BLaER1 treated with 17β-estradiol and CSF1 and Interleukin-3, amounts not matched to agents 10 nM and 100 nM (cell line): ENCODE measurements at regions not wholly inside any gene's neighbourhood (a gene's known extent, or its start where the extent isn't known, plus 50 kb on each side); places are given as distances from the start of the nearest gene placed in this dataset.
"Not testable (repeated sequence)": the region's sequence is repeated elsewhere in the genome, so short reads cannot be mapped to it uniquely, and the experiment has no call there.

Source experiments
- H3K27ac ChIP-seq, 11 experiments: shearing (Covaris generic); formaldehyde crosslinking; 2 replicates each; pipeline ENCODE4 v1.8.1; 2022
- H3K27me3 ChIP-seq, 11 experiments: shearing (Covaris generic); formaldehyde crosslinking; 2 replicates each; pipeline ENCODE4 v1.8.1; 2022
- H3K36me3 ChIP-seq, 11 experiments: shearing (Covaris generic); formaldehyde crosslinking; 2 replicates each; pipeline ENCODE4 v1.8.1; 2022
- H3K4me1 ChIP-seq, 10 experiments: shearing (Covaris generic); formaldehyde crosslinking; 2 replicates each; pipeline ENCODE4 v1.8.1; 2022
- H3K4me2 ChIP-seq, 11 experiments: shearing (Covaris generic); formaldehyde crosslinking; 2 replicates each; pipeline ENCODE4 v1.8.1; 2022
- H3K4me3 ChIP-seq, 10 experiments: shearing (Covaris generic); formaldehyde crosslinking; 2 replicates each; pipeline ENCODE4 v1.8.1; 2022
- H3K9ac ChIP-seq, 11 experiments: shearing (Covaris generic); formaldehyde crosslinking; 2 replicates each; pipeline ENCODE4 v1.8.1; 2022
- H3K9me3 ChIP-seq, 11 experiments: shearing (Covaris generic); formaldehyde crosslinking; replicated peaks in 1 of 11; 2 replicates each; pipeline ENCODE4 v1.8.1; 2022
- H4K20me1 ChIP-seq, 11 experiments: shearing (Covaris generic); formaldehyde crosslinking; 2 replicates each; pipeline ENCODE4 v1.8.1; 2022
- Cebpa-rat ChIP-seq, 11 experiments: shearing (Covaris generic); IDR thresholded peaks; 2 replicates each; pipeline ENCODE4 v1.8.1; 2022

DNA sequence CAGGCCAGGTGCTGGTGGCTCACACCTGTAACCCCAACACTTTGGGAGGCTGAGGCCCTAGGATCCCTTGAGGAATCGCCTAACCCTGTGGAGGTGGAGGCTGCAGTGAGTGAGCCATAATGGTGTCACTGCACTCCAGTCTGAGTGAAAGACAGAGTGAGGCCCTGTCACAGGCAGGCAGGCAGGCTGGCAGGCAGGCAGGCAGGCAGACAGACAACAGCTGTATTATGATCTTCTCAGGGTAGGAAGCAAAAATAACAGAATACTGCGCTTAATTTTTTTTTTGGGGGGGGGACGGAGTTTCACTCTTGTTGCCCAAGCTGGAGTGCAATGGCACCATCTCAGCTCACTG is 3901.6 kb upstream of the OR11H1 start:
- Histone ChIP-seq H3K4me3 (no peak overlapping the region), H3K27ac (no peak overlapping the region), H4K20me1 (no peaks in the 10 kb centered on the region), H3K4me1 (no peaks in the 10 kb centered on the region), H3K36me3 (no peaks in the 10 kb centered on the region; a peak in 3 of 22 replicates), H3K4me2 (no peak overlapping the region), H3K9ac (no peak overlapping the region), H3K27me3 (no peaks in the 10 kb centered on the region), H3K9me3 (peaks cover 49 to 59% (median 55%) of the 10 kb centered on the region in 11 experiments)
- no peak for TF ChIP-seq Cebpa-rat (IDR thresholded peaks at IDR 0.05)

GRCh38 chr22:11627036-11627435 is 3901.0 kb upstream of the OR11H1 start:
- Histone ChIP-seq H3K4me3 (peak overlapping the region in 2 of 10 experiments; percentile 3 to 47; a peak in 2 of 20 replicates), H3K9me3 (peaks cover 49 to 55% (median 55%) of the 10 kb centered on the region in 11 experiments)
- not testable (repeated sequence) for H3K36me3 ChIP-seq, H3K27ac ChIP-seq, H3K27me3 ChIP-seq, H3K9ac ChIP-seq, H4K20me1 ChIP-seq, H3K4me1 ChIP-seq, H3K4me2 ChIP-seq

DNA sequence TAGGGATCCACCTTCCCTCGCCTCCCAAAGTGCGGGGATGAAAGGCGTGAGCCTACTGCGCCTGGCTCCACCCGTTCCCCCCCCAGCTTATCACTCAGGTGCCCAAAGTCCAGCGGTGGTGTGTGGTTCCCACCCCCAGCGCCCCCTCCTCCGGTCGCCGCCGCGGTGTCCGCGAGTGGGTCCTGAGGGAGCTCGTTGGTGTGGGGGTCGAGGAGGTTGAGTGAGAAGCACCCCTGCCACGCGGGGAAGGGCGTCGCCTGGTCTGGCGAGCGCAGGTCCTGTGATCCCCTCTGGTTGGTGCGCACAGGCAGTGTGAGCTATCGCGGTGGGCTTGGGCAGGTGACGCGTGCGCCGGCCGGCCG is 3900.6 kb upstream of the OR11H1 start:
- no peak overlapping the region for H3K9ac ChIP-seq
- H3K27ac ChIP-seq, result no peak overlapping the region

DNA sequence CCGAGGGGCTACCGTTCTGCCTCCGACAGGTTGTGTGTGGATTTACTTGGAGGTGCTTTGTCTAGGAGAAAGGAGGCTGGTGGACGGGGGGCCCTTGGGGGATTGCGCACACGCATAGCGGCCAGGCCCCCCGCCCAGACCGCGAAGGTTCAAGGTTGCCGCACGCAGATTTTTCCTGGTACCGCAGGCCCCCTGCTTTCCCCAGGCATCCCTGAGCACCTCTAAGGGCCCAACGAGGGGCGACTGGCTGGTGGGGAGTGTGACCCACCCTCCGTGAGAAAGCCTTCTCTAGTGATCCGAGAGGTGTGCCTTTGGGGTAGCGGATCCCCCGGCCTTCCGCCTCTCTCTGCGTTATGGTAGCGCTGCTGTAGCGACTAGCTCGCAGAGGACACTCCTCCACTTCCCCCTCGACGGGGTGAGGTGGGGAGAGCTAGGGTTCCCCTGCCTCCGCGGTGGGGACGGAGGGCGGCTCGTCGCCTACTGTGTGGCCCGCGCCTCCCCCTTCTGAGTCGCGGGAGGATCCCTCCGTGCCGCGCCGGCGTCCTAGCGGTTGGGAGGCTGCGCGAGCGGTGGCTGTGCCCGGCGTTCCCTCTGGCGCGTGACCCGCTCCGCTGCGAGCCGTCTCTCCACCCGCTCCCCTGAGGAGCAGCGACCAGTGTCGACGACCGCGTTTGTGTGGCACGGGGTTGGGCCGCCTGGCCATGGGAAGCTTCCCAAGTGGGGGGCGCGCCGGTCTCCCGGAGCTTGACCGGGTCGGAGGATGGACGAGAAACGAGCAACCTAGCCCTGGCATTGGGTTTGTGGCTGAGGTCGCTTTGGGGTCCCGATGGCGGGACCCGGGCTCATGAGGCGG is 3900.0 kb upstream of the OR11H1 start:
- Histone ChIP-seq H3K27ac (no peak overlapping the region), H3K4me2 (no peak overlapping the region), H3K36me3 (no peaks in the 10 kb centered on the region; a peak in 3 of 22 replicates), H4K20me1 (no peaks in the 10 kb centered on the region), H3K9ac (no peak overlapping the region), H3K9me3 (peaks cover 49 to 55% (median 55%) of the 10 kb centered on the region in 11 experiments), H3K4me1 (no peaks in the 10 kb centered on the region), H3K4me3 (peak overlapping the region in 8 of 10 experiments; percentile 5 to 47 (median 40); a peak in 12 of 20 replicates), H3K27me3 (no peaks in the 10 kb centered on the region)
- TF ChIP-seq Cebpa-rat (IDR thresholded peaks at IDR 0.05), result no peak

More for the DNA sequence above, 3900.6 kb upstream of the OR11H1 start:
- Histone ChIP-seq H3K4me3 (peak overlapping the region in 7 of 10 experiments; percentile 3 to 47 (median 38); a peak in 6 of 20 replicates), H3K4me2 (no peak overlapping the region), H3K4me1 (no peaks in the 10 kb centered on the region), H4K20me1 (no peaks in the 10 kb centered on the region), H3K27me3 (no peaks in the 10 kb centered on the region), H3K9me3 (peaks cover 49 to 55% (median 55%) of the 10 kb centered on the region in 11 experiments), H3K36me3 (no peaks in the 10 kb centered on the region; a peak in 3 of 22 replicates)
- TF ChIP-seq Cebpa-rat (IDR thresholded peaks at IDR 0.05), result no peak

DNA sequence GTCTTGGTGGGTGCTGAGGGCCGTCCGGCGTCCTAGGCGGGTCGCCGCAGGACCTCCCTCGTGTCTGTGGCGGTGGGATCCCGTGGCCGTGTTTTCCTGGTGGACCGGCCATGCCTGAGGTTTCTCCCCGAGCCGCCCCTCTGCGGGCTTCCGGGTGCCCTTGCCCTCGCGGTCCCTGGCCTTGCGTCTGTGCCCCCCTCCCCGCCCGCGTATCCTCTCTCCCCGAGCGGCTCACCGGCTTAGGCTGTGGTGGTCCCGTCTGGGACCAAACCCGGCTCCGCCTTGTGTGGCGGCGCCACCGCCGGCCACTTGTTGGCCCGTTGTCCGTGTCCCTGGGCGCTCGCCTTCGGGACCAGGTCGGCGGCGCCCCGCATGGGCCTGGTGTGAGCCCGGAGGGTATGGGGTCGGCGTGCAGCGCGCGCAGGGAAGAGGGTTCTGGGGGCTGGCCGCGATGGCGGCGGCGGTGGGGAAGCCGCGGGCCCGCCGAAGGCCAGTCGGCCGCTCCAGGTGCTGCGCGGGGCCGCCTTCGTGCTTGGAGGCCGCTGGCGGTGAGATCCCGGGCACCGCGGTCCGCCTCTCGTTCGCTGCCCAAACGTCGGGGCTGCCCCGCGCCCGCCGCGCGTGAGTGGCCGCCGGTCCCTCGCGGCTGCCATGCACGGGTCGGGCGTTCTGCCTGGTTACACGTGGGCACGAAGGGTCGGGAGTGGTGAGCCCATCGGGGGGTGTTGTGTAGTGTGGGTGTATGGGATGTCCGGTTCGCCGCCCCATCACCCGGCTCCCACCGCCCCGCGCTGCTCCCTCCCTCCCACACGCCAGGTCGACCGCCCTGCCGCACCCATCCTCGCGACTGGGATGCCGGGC is 3899.1 kb upstream of the OR11H1 start:
- no peaks in the 10 kb centered on the region; a peak in 3 of 22 replicates for H3K36me3 ChIP-seq
- H3K4me3 ChIP-seq, result peak overlapping the region in 8 of 10 experiments; percentile 14 to 47 (median 40); a peak in 10 of 20 replicates
- no peaks in the 10 kb centered on the region for H3K27me3 ChIP-seq
- TF ChIP-seq Cebpa-rat (IDR thresholded peaks at IDR 0.05), result no peak
- H3K9me3 ChIP-seq, result peaks cover 49 to 55% (median 55%) of the 10 kb centered on the region in 11 experiments
- no peak overlapping the region for H3K9ac ChIP-seq
- no peaks in the 10 kb centered on the region for H3K4me1 ChIP-seq
- no peaks in the 10 kb centered on the region for H4K20me1 ChIP-seq
- H3K4me2 ChIP-seq, result no peak overlapping the region
- no peak overlapping the region for H3K27ac ChIP-seq

- Histone ChIP-seq H3K4me2 (no peak overlapping the region), H3K27me3 (no peaks in the 10 kb centered on the region), H3K4me1 (no peaks in the 10 kb centered on the region), H3K36me3 (no peaks in the 10 kb centered on the region; a peak in 3 of 22 replicates), H4K20me1 (no peaks in the 10 kb centered on the region), H3K9ac (no peak overlapping the region), H3K27ac (no peak overlapping the region), H3K9me3 (peaks cover 49 to 55% (median 55%) of the 10 kb centered on the region in 11 experiments), H3K4me3 (peak overlapping the region in 6 of 10 experiments; percentile 19 to 47 (median 34); a peak in 7 of 20 replicates)
- no peak for TF ChIP-seq Cebpa-rat (IDR thresholded peaks at IDR 0.05)
Measured at GRCh38 chr22:11629661-11630385, 3898.2 kb upstream of the OR11H1 start.

GRCh38 chr22:11630386-11631084 is 3897.5 kb upstream of the OR11H1 start:
- H3K4me2 ChIP-seq, H3K4me1 ChIP-seq, H3K9ac ChIP-seq, H3K27me3 ChIP-seq, H3K27ac ChIP-seq, H4K20me1 ChIP-seq, H3K36me3 ChIP-seq: not testable (repeated sequence)
- Histone ChIP-seq H3K4me3 (peak overlapping the region in 5 of 10 experiments; percentile 19 to 47 (median 24); a peak in 5 of 20 replicates), H3K9me3 (peaks cover 49 to 55% (median 55%) of the 10 kb centered on the region in 11 experiments)
